T-helper 1 cell (primary cell): ENCODE measurements at regions not wholly inside any gene's neighbourhood (a gene's known extent, or its start where the extent isn't known, plus 50 kb on each side); places are given as distances from the start of the nearest gene placed in this dataset.
"Not testable (repeated sequence)": the region's sequence is repeated elsewhere in the genome, so short reads cannot be mapped to it uniquely, and the experiment has no call there.

Experiments
- DNase-seq, 5 donors: peaks; one replicate each; pipeline ENCODE4 v3.0.0-alpha.2; 2012 to 2020

GRCh38 chr12:131251336-131252101, 297.8 kb downstream of the ADGRD1 start:
- no peak for DNase-seq

- DNase-seq: no peak
Measured at GRCh38 chr12:131253376-131254026, 299.8 kb downstream of the ADGRD1 start.

GRCh38 chr12:131254374-131254773, 300.7 kb downstream of the ADGRD1 start:
- DNase-seq: no peak

GRCh38 chr12:131258398-131258797, 304.7 kb downstream of the ADGRD1 start:
- DNase-seq: no peak

GRCh38 chr12:131260251-131260905, 306.7 kb downstream of the ADGRD1 start:
- no peak for DNase-seq

GRCh38 chr12:131260954-131261353, 307.2 kb downstream of the ADGRD1 start:
- DNase-seq: no peak

GRCh38 chr12:131261906-131262305, 308.2 kb downstream of the ADGRD1 start:
- no peak for DNase-seq

- no peak for DNase-seq
Measured at GRCh38 chr12:131263626-131264025, 309.9 kb downstream of the ADGRD1 start.

GRCh38 chr12:131264635-131265034, 310.9 kb downstream of the ADGRD1 start:
- no peak for DNase-seq

- no peak for DNase-seq
Measured at GRCh38 chr12:131266591-131267467, 313.1 kb downstream of the ADGRD1 start.

- no peak for DNase-seq
Measured at GRCh38 chr12:131267576-131267975, 313.9 kb downstream of the ADGRD1 start.

- not testable (repeated sequence) for DNase-seq
Measured at GRCh38 chr12:131268123-131268522, 314.4 kb downstream of the ADGRD1 start.

- DNase-seq: not testable (repeated sequence)
Measured at GRCh38 chr12:131268571-131268970, 314.9 kb downstream of the ADGRD1 start.

- DNase-seq: no peak
Measured at GRCh38 chr12:131269551-131269950, 315.8 kb downstream of the ADGRD1 start.

- DNase-seq: not testable (repeated sequence)
Measured at GRCh38 chr12:131269977-131270376, 316.3 kb downstream of the ADGRD1 start.

- no peak for DNase-seq
Measured at GRCh38 chr12:131271724-131272123, 318.0 kb downstream of the ADGRD1 start.

- not testable (repeated sequence) for DNase-seq
Measured at GRCh38 chr12:131272283-131272814, 318.6 kb downstream of the ADGRD1 start.

GRCh38 chr12:131273291-131273845, 319.7 kb downstream of the ADGRD1 start:
- DNase-seq: no peak

GRCh38 chr12:131274061-131274460, 320.4 kb downstream of the ADGRD1 start:
- no peak for DNase-seq

- DNase-seq: no peak
Measured at GRCh38 chr12:131274906-131275305, 321.2 kb downstream of the ADGRD1 start.

GRCh38 chr12:131275824-131276223, 322.1 kb downstream of the ADGRD1 start:
- no peak for DNase-seq
